WERI-Rb-1 (cell line): ENCODE measurements at regions not wholly inside any gene's neighbourhood (a gene's known extent, or its start where the extent isn't known, plus 50 kb on each side); places are given as distances from the start of the nearest gene placed in this dataset.

ENCODE experiments used
- DNase-seq: peaks from one replicate; pipeline ENCODE4 v3.0.0-alpha.2; 2020
- H3K27ac ChIP-seq: fragments of 250-450 bp; sonication (Bioruptor Pico); 2 replicates; pipeline ENCODE4 v1.5.1; 2020; ENCODE audit warnings: mild to moderate bottlenecking, moderate library complexity
- H3K27me3 ChIP-seq: fragments of 250-450 bp; sonication (Bioruptor Pico); 2 replicates; pipeline ENCODE4 v1.5.1; 2021; ENCODE audit warnings: mild to moderate bottlenecking, low read depth, moderate library complexity; ENCODE audit not compliant: insufficient read depth, severe bottlenecking
- H3K36me3 ChIP-seq: fragments of 250-450 bp; sonication (Bioruptor Pico); 2 replicates; pipeline ENCODE4 v1.5.1; 2020; ENCODE audit warnings: mild to moderate bottlenecking, moderate library complexity
- H3K4me3 ChIP-seq: 2 replicates; pipeline ENCODE4 v1.5.1; 2011; ENCODE audit warnings: low read depth, mild to moderate bottlenecking, control low read depth, low read length
- H3K9me3 ChIP-seq: fragments of 250-450 bp; sonication (Bioruptor Pico); 2 replicates; pipeline ENCODE4 v1.5.1; 2021; ENCODE audit warnings: mild to moderate bottlenecking, moderate library complexity; ENCODE audit not compliant: severe bottlenecking
- CTCF ChIP-seq: IDR thresholded peaks from 2 replicates; pipeline ENCODE4 v1.5.1; 2011; ENCODE audit warnings: low read depth, mild to moderate bottlenecking, control low read depth, inconsistent platforms, low read length

- no peaks in the 10 kb centered on the region for H3K27me3 ChIP-seq
- DNase-seq: no peak
- no peaks in the 10 kb centered on the region for H3K36me3 ChIP-seq
- no peak for TF ChIP-seq CTCF
- H3K4me3 ChIP-seq: no peak overlapping the region
- no peak overlapping the region for H3K27ac ChIP-seq
- no peaks in the 10 kb centered on the region for H3K9me3 ChIP-seq
Observed at GRCh38 chr4:59135248-59135985, 2025.2 kb upstream of the IGFBP7 start.

GRCh38 chr4:59161249-59161648 lies 2038.9 kb upstream of the ADGRL3 start:
- TF ChIP-seq CTCF: no peak

GRCh38 chr4:59175617-59176016 lies 2024.5 kb upstream of the ADGRL3 start:
- Histone ChIP-seq H3K4me3 (no peak overlapping the region), H3K36me3 (no peaks in the 10 kb centered on the region), H3K27ac (no peak overlapping the region), H3K9me3 (no peaks in the 10 kb centered on the region), H3K27me3 (no peaks in the 10 kb centered on the region)
- TF ChIP-seq CTCF: no peak
- no peak for DNase-seq

More at GRCh38 chr4:59161249-59161648, 2038.9 kb upstream of the ADGRL3 start:
- DNase-seq: no peak
- no peak overlapping the region for H3K4me3 ChIP-seq
- H3K27ac ChIP-seq: no peak overlapping the region
- peaks cover 3% of the 10 kb centered on the region for H3K9me3 ChIP-seq
- no peaks in the 10 kb centered on the region for H3K27me3 ChIP-seq
- H3K36me3 ChIP-seq: no peaks in the 10 kb centered on the region

GRCh38 chr4:59179372-59179771 lies 2020.8 kb upstream of the ADGRL3 start:
- no peaks in the 10 kb centered on the region for H3K9me3 ChIP-seq
- no peak for DNase-seq
- H3K27ac ChIP-seq: no peak overlapping the region
- H3K36me3 ChIP-seq: no peaks in the 10 kb centered on the region
- TF ChIP-seq CTCF: no peak
- no peaks in the 10 kb centered on the region for H3K27me3 ChIP-seq
- no peak overlapping the region for H3K4me3 ChIP-seq

- no peaks in the 10 kb centered on the region for H3K36me3 ChIP-seq
- no peak for DNase-seq
- no peaks in the 10 kb centered on the region for H3K9me3 ChIP-seq
- no peak for TF ChIP-seq CTCF
- no peak overlapping the region for H3K27ac ChIP-seq
- no peak overlapping the region for H3K4me3 ChIP-seq
- H3K27me3 ChIP-seq: no peaks in the 10 kb centered on the region
Observed at GRCh38 chr4:59180161-59180560, 2020.0 kb upstream of the ADGRL3 start.

- no peaks in the 10 kb centered on the region for H3K36me3 ChIP-seq
- H3K27ac ChIP-seq: no peak overlapping the region
- no peak overlapping the region for H3K4me3 ChIP-seq
- no peak for DNase-seq
- no peaks in the 10 kb centered on the region for H3K27me3 ChIP-seq
- H3K9me3 ChIP-seq: no peaks in the 10 kb centered on the region
- TF ChIP-seq CTCF: no peak
Observed at GRCh38 chr4:59180969-59181368, 2019.2 kb upstream of the ADGRL3 start.
